Heart left ventricle (tissue), 13 donors: ENCODE measurements at regions not wholly inside any gene's neighbourhood (a gene's known extent, or its start where the extent isn't known, plus 50 kb on each side); places are given as distances from the start of the nearest gene placed in this dataset.

Source experiments
- POLR2A ChIP-seq, 2 donors: fragments of 450-650 bp; IDR thresholded peaks; one replicate each; pipeline ENCODE4 v1.6.1; 2017; ENCODE audit warnings: antibody characterized with exemption in 2 of 2, mild to moderate bottlenecking in 2 of 2, moderate library complexity in 2 of 2
- TF ChIP-seq, protein P1 (sequence below), 12 donors: fragments of 200-600 bp; sonication (generic) in 4 of 12; IDR thresholded peaks; one replicate each; pipeline versions ENCODE4 v1.5.0 to v1.8.0; 2018 to 2022; ENCODE audit warnings: antibody characterized with exemption in 12 of 12, mild to moderate bottlenecking in 5 of 12
- donor health status: ischemic (EF 13 %, LVEDD 7.1; RV severe dilation, severe dysfunction).
- donor health status: DM: no; HTN: yes; CAD: no.
- donor health status: DM: no; HTN: no; CAD: no.
- donor health status: ischemic (EF 25% LVEDD 6.9; RV normal size, moderate dysfunction).
- donor health status: ischemic (EF 25% LVEDD 5.7; RV mildly dilated, moderate dysfunction).
- donor health status: ischemic (EF 35%, LVEDD 5.7; RV mildly dilated, moderate dysfunction).
- donor health status: nonischemic (EF 11% LVEDD 7.7; RV severe dilation, severe dysfunction).
- donor health status: DM: yes; HTN: yes; CAD: no.
- donor health status: PGD.
- donor health status: ischemic (EF 29% LVEDD 5.4; RV normal size, mild dysfunction).
- donor health status: nonischemic (EF 23%, LVEDD 6.1; RV moderate dilation, normal function).

DNA sequence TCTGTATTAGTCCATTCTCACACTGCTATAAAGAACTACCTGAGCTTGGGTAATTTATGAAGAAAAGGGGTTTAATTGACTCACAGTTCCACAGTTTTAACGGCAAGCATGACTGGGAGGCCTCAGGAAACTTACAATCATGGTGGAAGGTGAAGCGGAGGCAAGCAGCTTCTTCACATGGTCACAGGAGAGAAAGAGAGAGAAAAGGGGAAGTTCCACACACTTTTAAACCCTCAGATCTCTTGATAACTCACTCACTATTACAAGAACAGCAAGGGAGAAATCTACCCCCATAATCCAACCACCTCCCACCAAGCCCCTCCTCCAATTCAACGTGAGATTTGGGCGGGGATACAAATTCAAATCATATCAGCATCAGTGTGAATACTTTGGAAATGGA lies 133.4 kb upstream of the SLC30A5 start:
- no peak for TF ChIP-seq POLR2A (IDR thresholded peaks at IDR 0.05)
- TF ChIP-seq, protein P1, sequence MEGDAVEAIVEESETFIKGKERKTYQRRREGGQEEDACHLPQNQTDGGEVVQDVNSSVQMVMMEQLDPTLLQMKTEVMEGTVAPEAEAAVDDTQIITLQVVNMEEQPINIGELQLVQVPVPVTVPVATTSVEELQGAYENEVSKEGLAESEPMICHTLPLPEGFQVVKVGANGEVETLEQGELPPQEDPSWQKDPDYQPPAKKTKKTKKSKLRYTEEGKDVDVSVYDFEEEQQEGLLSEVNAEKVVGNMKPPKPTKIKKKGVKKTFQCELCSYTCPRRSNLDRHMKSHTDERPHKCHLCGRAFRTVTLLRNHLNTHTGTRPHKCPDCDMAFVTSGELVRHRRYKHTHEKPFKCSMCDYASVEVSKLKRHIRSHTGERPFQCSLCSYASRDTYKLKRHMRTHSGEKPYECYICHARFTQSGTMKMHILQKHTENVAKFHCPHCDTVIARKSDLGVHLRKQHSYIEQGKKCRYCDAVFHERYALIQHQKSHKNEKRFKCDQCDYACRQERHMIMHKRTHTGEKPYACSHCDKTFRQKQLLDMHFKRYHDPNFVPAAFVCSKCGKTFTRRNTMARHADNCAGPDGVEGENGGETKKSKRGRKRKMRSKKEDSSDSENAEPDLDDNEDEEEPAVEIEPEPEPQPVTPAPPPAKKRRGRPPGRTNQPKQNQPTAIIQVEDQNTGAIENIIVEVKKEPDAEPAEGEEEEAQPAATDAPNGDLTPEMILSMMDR (IDR thresholded peaks at IDR 0.05), result no peak
